Activated CD4-positive, CD25-positive, alpha-beta regulatory T cell treated with anti-CD3 and anti-CD28 coated beads, Interleukin-2, amount 50 U/mL, for 24 hours (primary cell): ENCODE measurements at regions not wholly inside any gene's neighbourhood (a gene's known extent, or its start where the extent isn't known, plus 50 kb on each side); places are given as distances from the start of the nearest gene placed in this dataset.
"Not testable (repeated sequence)": the region's sequence is repeated elsewhere in the genome, so short reads cannot be mapped to it uniquely, and the experiment has no call there.

Experiments used
- ATAC-seq, 2 donors: fragments of 150-1000 bp; cut with Tn5 transposase; one replicate each; pipeline ENCODE4 v1.10.0; 2021; ENCODE audit warnings: mild to moderate bottlenecking in 1 of 2, moderate library complexity in 1 of 2

DNA sequence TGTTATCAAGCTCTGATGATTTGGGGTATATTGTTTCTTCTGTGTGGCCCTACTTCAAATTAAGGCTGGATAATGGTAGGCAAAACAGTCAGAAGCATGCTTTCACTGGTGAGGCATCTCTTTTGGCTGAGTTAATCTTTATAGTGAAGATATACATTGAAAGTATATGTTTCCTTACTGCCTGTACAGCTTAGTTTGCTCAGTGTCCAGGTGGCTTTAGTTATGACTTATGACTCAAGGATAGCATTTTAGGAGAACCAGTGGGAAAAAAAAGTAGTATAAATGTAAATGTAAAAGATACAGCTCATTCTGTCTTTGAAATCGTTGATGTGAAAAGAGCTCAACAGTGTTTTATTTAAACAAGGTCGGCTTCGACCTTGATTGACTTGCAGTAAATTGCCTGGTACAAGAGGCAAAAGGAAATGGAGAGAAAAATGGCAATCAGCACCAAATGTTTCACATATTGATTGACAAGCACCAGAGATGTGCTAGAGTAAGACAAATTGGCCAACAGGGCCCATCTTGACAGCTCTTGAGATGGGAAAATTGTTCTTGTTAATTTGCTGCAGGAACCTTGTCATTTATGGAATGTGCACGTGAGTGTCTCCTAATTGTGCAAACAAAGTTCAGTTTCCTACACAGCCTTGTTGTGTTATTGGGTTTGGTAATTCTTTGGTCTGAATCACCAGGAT is 447.4 kb upstream of the WWC1 start:
- no peak for ATAC-seq

DNA sequence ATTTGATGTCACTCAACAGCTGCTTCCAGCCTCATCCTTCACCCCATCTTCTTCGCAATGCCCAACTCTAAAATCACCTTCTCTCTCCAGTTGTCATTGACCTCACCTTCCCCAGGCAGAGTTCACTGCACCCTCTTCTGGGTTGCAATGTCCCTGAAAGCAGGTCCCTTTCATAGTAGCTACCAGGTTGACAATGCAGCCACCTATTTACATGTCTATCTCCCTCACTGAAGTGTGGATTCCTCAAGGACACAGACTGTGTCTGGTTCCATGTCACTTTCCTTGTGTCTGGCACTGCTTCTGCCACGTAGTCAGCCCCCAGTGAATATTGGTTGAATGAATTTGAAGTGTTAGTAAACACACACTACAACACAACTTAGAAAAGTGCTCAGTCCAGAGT is 445.5 kb upstream of the WWC1 start:
- ATAC-seq, result no peak

DNA sequence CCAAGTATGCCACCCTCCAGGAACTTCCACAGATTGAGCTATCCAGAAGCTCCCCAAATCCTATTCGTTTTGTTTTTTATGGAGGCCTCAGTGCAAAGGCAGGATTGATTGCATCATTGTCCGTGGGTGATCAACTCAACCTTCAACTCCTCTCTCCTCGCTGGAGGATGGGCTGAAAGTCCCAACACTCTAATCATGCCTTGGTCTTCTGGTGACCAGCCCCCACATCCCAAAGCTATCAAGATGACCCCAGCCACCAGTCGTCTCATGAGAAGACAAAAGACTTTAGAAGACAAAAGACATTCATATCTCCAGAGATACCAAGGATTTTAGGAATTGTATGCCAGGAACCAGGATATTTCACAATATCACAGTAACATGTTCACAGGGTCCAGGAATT is 441.6 kb upstream of the WWC1 start:
- no peak for ATAC-seq

DNA sequence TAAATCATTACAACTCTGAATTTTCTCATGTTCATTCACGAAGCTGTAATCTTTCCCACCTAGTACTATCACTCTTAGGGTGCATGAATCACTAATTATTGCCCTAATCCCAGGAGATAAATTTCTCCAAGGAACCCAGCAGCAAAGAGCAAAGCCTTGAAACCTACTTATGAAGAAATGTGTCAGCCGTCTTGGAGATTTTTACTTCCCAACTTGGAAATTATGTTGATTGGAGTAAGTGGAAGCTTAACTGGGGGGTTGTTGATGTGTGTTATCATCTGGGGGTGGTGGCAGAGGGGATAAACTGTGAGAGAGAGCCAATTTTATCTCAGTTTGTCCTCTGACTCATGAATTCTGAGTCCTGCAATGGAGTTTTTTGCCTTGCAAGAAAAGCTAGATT is 440.5 kb upstream of the WWC1 start:
- no peak for ATAC-seq

DNA sequence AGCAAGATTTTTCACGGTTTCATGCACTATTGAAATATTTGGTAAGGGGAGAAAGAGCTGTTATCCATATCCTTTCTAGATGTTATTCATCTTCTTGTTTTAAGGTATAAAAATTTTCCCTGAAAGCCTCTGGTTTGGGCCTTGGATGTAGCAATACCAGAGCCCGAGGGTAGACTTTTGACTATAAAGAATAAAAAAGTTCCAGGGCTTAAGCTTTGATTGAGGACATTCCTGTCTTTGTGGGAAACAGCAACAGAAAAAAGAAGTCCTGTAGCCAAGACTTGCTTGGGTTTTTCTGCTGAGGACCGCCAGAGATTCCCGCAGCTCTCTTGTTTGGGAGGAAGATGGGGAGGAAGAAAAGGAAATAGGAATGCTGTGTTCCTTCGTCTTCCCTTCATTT is 440.0 kb upstream of the WWC1 start:
- no peak for ATAC-seq

DNA sequence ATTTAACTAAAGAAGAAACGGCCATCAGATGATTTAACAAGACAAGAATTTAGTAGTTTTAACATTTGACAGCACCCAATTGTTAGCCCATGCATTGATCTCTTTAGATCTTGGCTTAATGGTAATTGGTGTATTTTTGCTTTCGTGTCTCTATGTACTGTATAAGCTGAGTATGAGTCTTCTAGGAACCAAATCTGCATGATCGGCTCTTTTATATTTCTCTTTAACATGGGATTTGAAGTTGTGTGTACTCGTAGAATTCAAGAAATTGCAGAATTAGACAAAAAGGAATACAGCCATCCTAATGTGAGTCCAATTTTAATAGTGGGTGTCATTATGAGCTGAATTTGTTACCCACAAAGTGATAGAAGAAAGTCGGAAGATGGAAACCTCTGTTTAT is 438.9 kb upstream of the WWC1 start:
- ATAC-seq, result no peak

DNA sequence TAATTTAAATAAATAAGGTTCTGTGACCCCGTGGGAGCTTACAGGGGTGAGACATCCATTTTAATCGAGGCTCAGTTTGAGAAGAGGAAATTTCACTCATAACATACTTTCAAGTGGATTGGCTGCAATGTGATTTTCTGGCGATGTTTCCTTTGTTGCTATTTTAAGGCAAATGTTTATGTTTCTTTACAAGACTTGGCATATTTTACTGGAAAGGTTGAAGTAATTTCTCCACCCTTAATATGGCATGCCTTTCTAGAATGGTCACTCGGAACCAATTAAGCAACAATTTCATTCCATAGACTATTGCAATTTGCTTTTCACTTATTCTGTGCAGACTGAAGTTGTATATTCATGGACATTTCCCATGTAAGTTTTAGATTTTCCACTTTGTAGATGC is 438.0 kb upstream of the WWC1 start:
- no peak for ATAC-seq

DNA sequence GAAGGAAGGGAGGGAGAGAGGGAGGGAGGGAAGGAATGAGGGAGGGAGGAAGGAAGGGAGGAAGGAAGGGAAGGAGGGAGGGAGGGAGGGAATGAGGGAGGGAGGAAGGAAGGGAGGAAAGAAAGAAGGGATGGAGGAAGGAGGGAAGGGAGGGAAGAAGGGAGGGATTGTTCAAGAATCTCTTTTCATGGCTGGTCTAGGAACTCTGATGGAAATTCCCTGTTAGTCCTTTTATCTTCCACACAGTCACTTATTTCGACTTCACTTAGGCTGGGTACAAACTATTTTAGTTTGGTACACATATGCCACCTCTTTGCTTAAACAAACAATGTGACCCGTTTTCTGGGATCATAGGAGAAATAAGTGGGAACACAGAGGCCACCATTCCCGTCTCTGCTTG is 435.6 kb upstream of the WWC1 start:
- ATAC-seq, result no peak

DNA sequence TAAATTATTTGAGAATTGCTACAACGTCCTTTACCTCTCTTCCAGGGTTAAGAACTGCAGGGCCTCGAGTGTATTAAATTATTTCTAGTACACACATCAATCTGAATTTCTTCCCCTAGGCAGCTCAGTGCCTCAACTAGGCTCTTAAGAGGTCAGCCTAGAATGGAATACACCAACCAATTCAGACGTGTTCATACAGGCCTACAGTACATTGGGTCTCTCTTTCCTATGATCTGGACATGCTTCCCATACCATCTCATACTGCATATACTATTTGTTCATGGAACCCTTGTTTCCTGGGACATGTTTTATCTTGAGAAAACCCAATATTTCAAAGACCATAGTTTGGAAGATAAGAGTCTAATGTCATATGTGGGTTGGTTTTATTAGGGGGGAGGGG is 434.1 kb upstream of the WWC1 start:
- no peak for ATAC-seq

DNA sequence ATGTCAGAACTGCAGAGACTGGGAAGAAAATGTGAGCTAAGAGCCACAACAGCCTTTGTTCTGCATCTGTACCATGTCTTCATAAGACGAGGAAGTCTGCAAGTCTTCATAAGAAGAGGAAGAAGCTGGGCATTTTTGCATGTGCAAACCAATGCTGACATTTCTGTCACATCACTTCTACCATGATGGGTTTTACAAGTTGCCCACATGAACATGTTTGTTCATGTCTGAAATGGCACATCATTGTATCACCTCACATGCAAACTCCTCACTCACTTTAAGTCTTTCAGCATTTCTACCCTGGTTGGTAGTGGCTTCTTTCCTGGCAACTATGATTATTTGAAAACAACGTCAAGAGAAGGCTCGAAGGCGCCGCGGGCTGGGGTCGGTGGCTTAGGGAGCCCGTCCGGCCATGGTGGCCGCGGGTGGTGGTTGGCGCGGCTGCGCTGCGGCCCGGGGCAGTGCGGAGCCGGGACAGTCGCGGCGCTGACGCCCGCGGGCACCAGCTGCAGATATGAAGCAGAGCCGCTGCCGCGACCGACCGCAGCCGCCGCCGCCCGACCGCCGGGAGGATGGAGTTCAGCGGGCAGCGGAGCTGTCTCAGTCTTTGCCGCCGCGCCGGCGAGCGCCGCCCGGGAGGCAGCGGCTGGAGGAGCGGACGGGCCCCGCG is 433.1 kb upstream of the WWC1 start:
- ATAC-seq, result not testable (repeated sequence)

DNA sequence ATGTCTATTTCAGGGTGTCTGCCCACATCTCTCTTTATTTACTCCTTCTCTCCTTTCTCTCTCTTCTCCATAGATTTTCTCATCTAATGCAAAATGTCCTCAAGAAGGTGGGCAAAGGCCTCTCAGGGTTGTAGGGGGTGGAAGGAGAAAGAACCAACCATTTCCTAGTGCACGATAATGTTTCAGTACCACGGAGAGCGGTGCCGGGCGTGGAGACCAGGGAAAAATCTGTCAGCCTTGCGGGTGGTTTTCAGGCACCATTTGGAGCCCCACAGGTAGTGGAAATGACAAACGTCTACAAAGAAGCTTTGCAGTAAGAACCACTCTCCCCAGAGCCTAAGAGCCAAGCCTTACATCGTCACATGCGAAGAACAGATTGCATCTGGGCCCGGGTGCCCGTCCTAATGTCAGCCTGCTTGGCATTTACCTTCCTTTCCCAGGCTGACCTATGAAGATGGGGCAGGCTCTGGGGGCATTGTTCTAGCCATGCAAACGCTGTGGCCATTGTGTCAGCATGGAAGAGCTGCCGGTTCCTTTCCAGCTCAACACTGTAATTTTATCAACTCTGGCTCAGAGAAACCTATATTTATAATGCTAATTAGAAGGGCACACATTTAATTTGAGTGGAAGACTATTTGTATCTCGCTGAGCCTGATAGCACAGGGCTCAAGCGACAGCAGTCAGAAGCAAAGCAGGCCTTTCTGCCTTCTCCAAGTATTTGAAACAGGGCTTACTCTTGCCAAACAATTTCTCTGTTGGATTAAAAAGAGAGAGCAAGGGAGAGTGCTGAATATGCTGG is 430.1 kb upstream of the WWC1 start:
- ATAC-seq, result no peak

DNA sequence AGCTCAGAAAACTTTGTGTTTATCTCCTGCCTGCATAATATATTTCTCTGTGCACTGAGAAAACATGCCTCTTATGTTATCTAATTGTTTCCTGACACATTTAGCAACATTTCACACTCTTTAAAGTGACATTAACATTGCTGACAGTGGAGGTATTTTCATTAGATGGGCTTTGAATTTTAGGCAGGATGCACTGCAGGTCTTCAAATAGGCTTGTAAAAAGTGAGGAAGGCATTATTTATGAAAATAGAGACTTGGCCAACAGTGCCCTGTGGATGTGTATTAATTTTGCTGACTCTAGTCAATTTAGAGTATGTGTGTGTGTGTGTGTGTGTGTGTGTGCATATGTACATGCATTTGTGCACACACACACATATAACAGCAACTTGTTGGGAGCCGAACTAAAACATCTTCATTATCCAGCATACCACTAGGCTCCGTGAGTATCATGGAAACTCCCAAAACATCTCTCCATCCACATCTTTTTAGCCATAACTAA is 429.5 kb upstream of the WWC1 start:
- no peak for ATAC-seq

DNA sequence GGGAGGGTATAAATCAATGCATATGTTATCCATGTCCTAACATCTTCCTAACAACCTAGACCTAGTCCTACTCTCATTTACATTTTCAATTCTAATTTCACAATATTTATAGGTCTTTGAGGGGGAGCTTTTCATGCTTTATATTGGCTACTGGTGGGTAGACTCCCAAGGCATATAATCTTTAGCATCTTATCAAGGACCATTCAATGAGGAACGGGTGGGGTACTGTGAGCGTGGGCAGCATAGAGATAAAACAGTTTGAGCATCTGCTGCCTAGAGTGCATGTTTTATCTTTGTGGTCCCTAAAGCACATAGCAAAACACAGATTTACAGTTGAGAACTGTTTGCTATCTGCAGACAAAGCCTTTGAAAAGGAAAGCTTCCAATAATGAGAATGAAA is 427.6 kb upstream of the WWC1 start:
- ATAC-seq, result no peak

DNA sequence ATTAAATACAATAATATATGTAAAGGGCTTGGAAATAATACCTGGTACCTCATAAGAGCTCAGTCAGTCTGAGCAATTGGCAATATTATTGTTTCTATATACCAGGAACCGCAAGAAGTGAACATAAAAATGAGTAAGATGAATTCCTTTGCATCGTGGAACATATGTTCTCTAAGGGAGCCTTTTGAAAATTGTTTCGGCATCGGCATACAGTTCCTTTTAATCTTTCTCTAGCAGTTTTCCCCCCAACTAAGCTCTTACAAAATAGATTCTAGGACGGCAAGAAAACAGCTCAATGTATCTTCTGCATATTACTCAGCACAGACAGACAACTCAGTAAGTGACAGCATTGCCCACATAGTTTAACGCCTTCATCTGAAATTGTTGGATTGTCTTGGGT is 426.6 kb upstream of the WWC1 start:
- no peak for ATAC-seq

DNA sequence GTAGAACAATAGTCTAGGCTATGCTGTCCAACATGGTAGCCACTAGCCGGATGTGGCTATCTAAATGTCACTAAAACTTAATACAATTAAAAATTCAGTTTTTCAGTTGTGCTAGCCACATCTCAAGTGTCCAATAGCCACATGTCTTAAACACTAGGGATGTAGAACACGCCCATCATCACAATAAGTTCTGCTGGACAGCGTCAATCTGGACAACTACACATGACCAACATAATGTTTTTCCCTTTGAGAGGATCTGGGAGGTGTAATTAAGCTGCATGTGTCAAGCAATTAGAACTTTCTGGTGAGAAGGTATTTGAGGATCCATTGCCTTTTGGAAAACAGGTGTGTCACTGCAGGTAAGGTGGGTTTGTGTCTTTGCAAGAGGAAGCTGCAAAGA is 424.6 kb upstream of the WWC1 start:
- ATAC-seq, result no peak

DNA sequence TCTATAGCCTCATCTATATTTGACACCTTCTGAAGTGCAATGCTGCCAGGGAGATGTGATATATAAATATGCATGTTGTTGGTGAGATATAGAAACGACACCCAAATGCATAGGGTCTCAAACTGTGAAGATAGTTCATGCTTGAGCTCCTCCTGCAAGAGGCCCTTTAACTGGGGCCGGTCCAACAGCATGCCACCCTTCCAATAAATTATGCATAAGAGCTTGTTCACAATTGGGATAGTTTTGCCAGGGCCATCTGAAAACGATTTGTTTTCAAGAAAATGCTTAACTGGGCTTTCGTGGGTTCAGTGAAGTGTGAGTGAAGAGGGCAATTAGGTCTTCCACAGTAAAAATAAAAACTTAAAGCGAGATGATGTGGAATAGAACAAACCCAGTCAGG is 424.2 kb upstream of the WWC1 start:
- no peak for ATAC-seq

DNA sequence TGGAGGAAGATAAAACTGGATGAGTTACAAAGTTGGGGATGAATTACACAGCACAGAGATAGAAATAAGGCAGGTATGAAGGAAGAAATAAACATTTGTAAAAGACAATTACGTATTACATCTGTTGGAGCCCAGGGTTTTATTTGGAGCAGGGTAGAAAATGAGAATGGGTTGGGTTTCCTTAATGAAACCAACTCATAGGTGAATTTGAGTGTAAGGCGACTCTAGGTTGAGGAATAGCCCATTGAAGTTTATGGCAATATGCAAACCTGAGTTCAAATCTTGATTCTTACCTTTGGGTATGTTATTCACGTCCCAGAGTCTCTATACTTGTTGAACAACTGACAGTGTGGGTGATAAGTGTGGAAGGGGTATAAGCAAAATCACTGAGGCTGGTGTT is 422.3 kb upstream of the WWC1 start:
- no peak for ATAC-seq

DNA sequence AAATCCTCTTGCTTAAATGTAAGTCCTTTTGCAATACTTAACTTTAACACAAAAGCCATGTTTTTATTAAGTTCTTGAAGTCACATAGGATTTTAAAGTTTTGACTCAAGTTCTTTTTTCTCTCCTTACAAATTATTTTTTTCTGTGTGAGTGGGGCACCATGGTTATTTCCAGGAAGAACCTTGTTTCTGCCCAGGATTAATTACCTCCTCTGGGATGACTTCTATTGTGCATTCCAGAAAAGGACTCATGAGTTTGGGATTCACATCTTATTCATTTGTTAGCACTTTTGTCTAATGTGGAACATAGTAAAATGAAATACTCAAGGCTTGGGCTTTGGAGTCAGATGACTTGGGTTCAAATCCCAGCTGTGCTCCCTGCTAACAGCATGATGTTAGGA is 421.4 kb upstream of the WWC1 start:
- no peak for ATAC-seq

DNA sequence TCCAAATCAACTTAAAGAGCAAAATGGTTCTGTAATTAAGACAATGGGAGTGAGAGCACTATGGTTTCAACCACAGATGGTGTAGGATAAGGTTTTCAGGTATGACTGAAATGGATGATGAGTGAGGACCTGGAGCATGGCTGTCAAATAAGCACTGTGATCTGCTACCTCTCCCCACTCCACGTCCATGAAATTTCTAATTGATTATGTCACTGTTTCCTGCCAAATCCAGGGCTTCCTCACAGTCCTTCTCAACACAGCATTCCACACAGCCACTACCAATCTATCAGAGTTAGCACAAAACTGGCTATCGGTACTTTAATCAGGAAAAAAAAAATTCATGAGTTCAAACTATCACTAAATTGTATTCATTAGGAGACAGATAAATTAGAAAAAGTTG is 420.4 kb upstream of the WWC1 start:
- ATAC-seq, result no peak

DNA sequence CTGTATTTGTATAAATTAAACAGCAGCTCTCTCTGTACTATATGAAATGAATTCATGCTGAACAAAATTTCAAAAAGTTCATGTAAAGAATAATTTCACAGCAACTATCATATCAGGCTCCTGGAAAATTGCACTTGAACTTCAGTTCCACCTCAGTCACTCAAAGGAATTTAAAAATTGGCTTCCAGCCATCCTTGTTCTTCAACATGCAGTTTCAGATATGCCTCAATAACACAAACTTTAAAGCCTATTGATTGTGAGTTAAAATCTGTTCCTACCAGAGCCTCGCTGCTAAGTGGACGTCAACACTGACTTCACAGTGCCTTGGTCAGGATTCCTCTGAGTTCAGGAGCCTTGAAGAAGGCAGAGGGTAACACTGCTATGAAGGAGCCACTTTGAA is 418.7 kb upstream of the WWC1 start:
- no peak for ATAC-seq

DNA sequence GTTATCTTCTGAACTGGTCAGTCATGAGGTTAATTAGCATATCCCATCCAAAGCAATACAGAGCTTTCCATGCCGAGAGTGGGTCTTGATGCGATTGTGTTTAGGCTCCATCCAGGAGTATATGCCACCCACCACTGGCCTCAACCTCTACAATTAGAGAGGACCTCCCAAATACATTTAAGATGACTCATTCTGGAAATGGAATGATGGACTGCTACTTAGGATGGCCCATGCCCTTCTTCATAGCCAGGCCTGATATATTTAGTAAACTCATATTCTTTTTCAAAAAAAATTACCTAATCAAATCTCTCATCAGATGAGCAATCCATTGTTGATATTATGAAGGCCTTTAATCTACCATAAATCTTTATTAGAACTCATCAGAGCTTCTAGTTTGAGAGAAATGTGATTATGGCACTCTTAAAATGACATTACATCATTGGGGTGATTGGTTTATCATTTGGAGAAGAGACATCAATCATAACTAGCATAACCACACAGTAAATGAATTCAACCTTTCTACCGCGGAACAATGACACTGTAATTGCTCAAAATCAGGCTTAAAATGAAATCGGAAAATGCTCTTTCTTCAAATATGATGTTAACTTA is 414.2 kb upstream of the WWC1 start:
- ATAC-seq, result no peak

DNA sequence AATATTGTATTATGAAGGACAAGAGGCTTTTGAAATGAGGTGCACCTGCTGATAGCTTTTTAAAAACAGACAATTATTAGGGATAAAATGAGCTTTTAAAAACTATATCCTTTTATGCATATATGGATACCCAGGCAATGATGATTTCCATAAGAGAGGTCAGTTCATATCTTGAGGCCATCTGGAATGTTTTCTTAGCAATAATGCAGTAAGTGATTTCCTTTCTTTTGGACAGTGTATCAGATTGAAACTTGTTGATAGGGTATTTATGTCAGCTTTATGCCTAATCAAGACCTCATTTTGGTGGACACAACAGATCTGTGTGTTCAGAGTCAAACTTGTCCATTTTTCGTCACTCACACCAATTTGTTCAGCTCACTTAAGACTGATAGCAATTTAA is 413.5 kb upstream of the WWC1 start:
- ATAC-seq, result no peak

DNA sequence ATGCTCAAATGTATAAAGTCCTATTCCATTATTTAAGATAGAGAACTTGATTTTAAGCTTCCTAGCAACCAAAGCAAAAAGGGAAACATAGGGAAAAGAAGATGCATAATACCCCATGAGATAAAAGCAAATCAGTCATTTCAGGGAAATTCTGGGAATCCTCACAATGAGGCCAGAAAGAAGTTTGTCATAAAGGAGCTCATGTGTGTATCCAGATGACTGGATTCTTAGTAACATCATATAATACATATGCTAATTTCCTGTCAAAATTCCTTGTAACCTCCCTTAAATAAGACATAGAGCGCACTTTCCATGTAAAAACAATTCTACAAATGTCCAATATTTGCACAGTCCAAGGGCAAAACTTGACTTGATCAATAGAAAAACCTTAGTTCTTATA is 411.0 kb upstream of the WWC1 start:
- ATAC-seq, result no peak

DNA sequence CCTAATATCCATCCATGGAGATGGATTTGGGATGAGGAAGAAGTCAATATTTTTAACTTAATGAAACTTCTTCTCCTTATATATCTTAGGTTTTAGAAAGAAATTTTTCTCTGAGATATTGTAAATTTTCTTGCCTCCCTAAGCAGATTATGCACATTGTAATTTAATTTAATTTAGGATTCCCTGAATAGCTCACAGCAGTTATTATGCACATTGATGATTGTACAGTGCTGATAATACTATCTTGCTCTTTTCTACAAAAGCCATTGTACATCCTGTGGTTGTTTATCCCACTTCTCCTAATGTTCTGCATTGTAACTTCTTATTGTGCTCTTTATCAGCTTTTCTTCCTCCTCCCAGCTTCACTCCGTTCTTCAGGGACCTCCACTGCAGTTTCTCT is 410.4 kb upstream of the WWC1 start:
- no peak for ATAC-seq
